Activated T-helper 1 cell treated with anti-CD3 and anti-CD28 coated beads, Interleukin-2, amount 50 U/mL, for 16 hours (primary cell): ENCODE measurements at regions not wholly inside any gene's neighbourhood (a gene's known extent, or its start where the extent isn't known, plus 50 kb on each side); places are given as distances from the start of the nearest gene placed in this dataset.

Source experiments
- DNase-seq, 2 donors: peaks; one replicate each; pipeline ENCODE4 v3.0.0-alpha.2; 2020; ENCODE audit warnings: low read depth in 1 of 2, low spot score in 1 of 2

- DNase-seq, result no peak
Observed at GRCh38 chr2:226135861-226136548, 663.6 kb downstream of the IRS1 start.

- no peak for DNase-seq
Observed at GRCh38 chr2:226132323-226133215, 667.1 kb downstream of the IRS1 start.

- no peak for DNase-seq
Observed at GRCh38 chr2:226131299-226131784, 668.3 kb downstream of the IRS1 start.

- DNase-seq, result no peak
Observed at GRCh38 chr2:226130192-226130591, 669.4 kb downstream of the IRS1 start.

GRCh38 chr2:226127682-226128081 is 671.9 kb downstream of the IRS1 start:
- DNase-seq, result no peak

GRCh38 chr2:226126104-226126503 is 673.5 kb downstream of the IRS1 start:
- DNase-seq, result no peak

GRCh38 chr2:226125176-226125883 is 674.3 kb downstream of the IRS1 start:
- no peak for DNase-seq

- DNase-seq, result no peak
Observed at GRCh38 chr2:226124548-226125011, 675.0 kb downstream of the IRS1 start.

GRCh38 chr2:226123300-226123699 is 676.3 kb downstream of the IRS1 start:
- no peak for DNase-seq

- DNase-seq, result no peak
Observed at GRCh38 chr2:226122041-226122440, 677.6 kb downstream of the IRS1 start.

GRCh38 chr2:226121046-226121738 is 678.4 kb downstream of the IRS1 start:
- DNase-seq, result no peak

- no peak for DNase-seq
Observed at GRCh38 chr2:226118471-226119429, 680.9 kb downstream of the IRS1 start.

- no peak for DNase-seq
Observed at GRCh38 chr2:226117510-226118065, 682.0 kb downstream of the IRS1 start.

GRCh38 chr2:226116346-226116745 is 683.3 kb downstream of the IRS1 start:
- DNase-seq, result no peak

GRCh38 chr2:226115832-226116200 is 683.8 kb downstream of the IRS1 start:
- no peak for DNase-seq

- DNase-seq, result no peak
Observed at GRCh38 chr2:226115102-226115831, 684.4 kb downstream of the IRS1 start.

- DNase-seq, result no peak
Observed at GRCh38 chr2:226114436-226114835, 685.2 kb downstream of the IRS1 start.

GRCh38 chr2:226098861-226099745 is 699.6 kb downstream of the NYAP2 start:
- DNase-seq, result no peak
